HepG2 (cell line): ENCODE measurements at regions not wholly inside any gene's neighbourhood (a gene's known extent, or its start where the extent isn't known, plus 50 kb on each side); places are given as distances from the start of the nearest gene placed in this dataset.

Experiments
- ATAC-seq: fragments of 200-7000 bp; cut with Tn5 transposase; 3 replicates; pipeline ENCODE4 v1.9.1; 2020; ENCODE audit warnings: mild to moderate bottlenecking, moderate library complexity
- BruUV-seq: library from RNA; stranded (reverse); fragments of 400-500 nt; replicated peaks from 2 replicates; lab custom pipeline; 2021; lab: Mats Ljungman, UMichigan
- CTCF ChIA-PET: fragments of 300-600 bp; formaldehyde crosslinking; extraction: SDS; loops from one replicate; lab custom pipeline; 2021; ENCODE audit warnings: low total read pairs, inconsistent platforms, low intra/inter-chr PET ratio; lab: Yijun Ruan, JAX
- POLR2A ChIA-PET: fragments of 350-600 bp; sonication (Branson Sonifier 250); formaldehyde crosslinking; loops from one replicate; lab custom pipeline; 2020; ENCODE audit warnings: antibody characterized with exemption, inconsistent platforms; lab: Yijun Ruan, JAX
- DNase-seq: peaks from one replicate; pipeline ENCODE4 v3.0.0-alpha.2; 2015; ENCODE audit warnings: low spot score
- FAIRE-seq: peaks from 3 replicates; lab custom pipeline; 2011; peaks lifted over from hg19 to GRCh38; lab: Jason Lieb, UNC
- H2AFZ ChIP-seq: one replicate; pipeline ENCODE4 v1.6.1; 2011; ENCODE audit warnings: low read length, inconsistent platforms
- H3K27ac ChIP-seq: fragments of 300-600 bp; 3 replicates; pipeline ENCODE4 v1.8.0; 2011; ENCODE audit warnings: mixed run types, mild to moderate bottlenecking, mixed read lengths, low read length, inconsistent platforms; ENCODE audit not compliant: insufficient read depth; ENCODE audit errors: extremely low read length
- H3K27me3 ChIP-seq, 2 experiments: fragments of 200-600 bp in 1 of 2; 2 replicates in 1 of 2; 3 replicates in 1 of 2; pipeline versions ENCODE4 v1.6.0 to v1.8.0; 2011; ENCODE audit warnings: low read length in 2 of 2, mild to moderate bottlenecking in 2 of 2, moderate library complexity in 2 of 2, inconsistent platforms in 1 of 2; ENCODE audit not compliant: insufficient read depth in 2 of 2, control insufficient read depth in 1 of 2
- H3K36me3 ChIP-seq, 2 experiments: fragments of 200-600 bp in 1 of 2; replicated peaks in 1 of 2; 2 replicates in 1 of 2; 3 replicates in 1 of 2; pipeline versions ENCODE4 v1.5.1 to v1.8.0; 2011; ENCODE audit warnings: low read length in 2 of 2, inconsistent platforms in 1 of 2; ENCODE audit not compliant: insufficient read depth in 2 of 2, control insufficient read depth in 1 of 2
- H3K4me1 ChIP-seq: 2 replicates; pipeline ENCODE4 v1.5.1; 2012; ENCODE audit warnings: low read length, inconsistent platforms; ENCODE audit not compliant: insufficient read depth
- H3K4me2 ChIP-seq: 2 replicates; pipeline ENCODE4 v1.6.0; 2011; ENCODE audit warnings: low read depth, low read length, inconsistent platforms
- H3K4me3 ChIP-seq, 3 experiments: fragments of 200-600 bp in 1 of 3; sonication (generic), shearing (Covaris generic) in 1 of 3; replicated peaks in 1 of 3; 2 replicates each; pipeline ENCODE4 v1.5.1; 2011 to 2016; ENCODE audit warnings: low read length in 3 of 3, inconsistent platforms in 2 of 3, low read depth in 2 of 3, mild to moderate bottlenecking in 2 of 3, control low read depth in 1 of 3, mixed read lengths in 1 of 3; ENCODE audit not compliant: insufficient read depth in 1 of 3
- H3K79me2 ChIP-seq: one replicate; pipeline ENCODE4 v1.6.1; 2011; ENCODE audit warnings: low read length, inconsistent platforms; ENCODE audit not compliant: insufficient read depth
- H3K9ac ChIP-seq: 2 replicates; pipeline ENCODE4 v1.6.0; 2011; ENCODE audit warnings: mild to moderate bottlenecking, low read depth, low read length, inconsistent platforms; ENCODE audit not compliant: insufficient read depth
- H3K9me3 ChIP-seq: 2 replicates; pipeline ENCODE4 v1.5.1; 2012; ENCODE audit warnings: mild to moderate bottlenecking, low read length
- H4K20me1 ChIP-seq: 2 replicates; pipeline ENCODE4 v1.6.0; 2011; ENCODE audit warnings: inconsistent platforms, mild to moderate bottlenecking, low read length, moderate library complexity; ENCODE audit not compliant: insufficient read depth
- DPF2 ChIP-seq: sonication (generic); formaldehyde crosslinking; IDR thresholded peaks from 2 replicates; pipeline ENCODE4 v1.4.0; 2020; ENCODE audit warnings: mild to moderate bottlenecking, low read depth, missing genetic modification reagents, borderline replicate concordance
- NR2F1 ChIP-seq, 2 experiments: fragments of 450-650 bp in 1 of 2; formaldehyde crosslinking in 1 of 2; IDR thresholded peaks; 2 replicates each; pipeline versions ENCODE4 v1.5.0 to v1.6.1; 2016 to 2020; ENCODE audit warnings: mild to moderate bottlenecking in 1 of 2, missing compliant biosample characterization in 1 of 2, missing genetic modification reagents in 1 of 2, moderate library complexity in 1 of 2
- PAF1 ChIP-seq: IDR thresholded peaks from 2 replicates; pipeline ENCODE4 v1.6.1; 2016; ENCODE audit warnings: missing genetic modification reagents, missing compliant biosample characterization
- PRPF4 ChIP-seq: fragments of 200-400 bp; formaldehyde crosslinking; IDR thresholded peaks from 2 replicates; pipeline ENCODE4 v1.6.1; 2016; ENCODE audit warnings: low read length, low read depth; ENCODE audit not compliant: poor library complexity, severe bottlenecking
- RFXANK ChIP-seq: IDR thresholded peaks from 2 replicates; pipeline ENCODE4 v1.6.1; 2016
- STAG1 ChIP-seq: sonication (generic); formaldehyde crosslinking; IDR thresholded peaks from 2 replicates; pipeline ENCODE4 v1.4.0; 2020; ENCODE audit warnings: missing genetic modification reagents
- TBL1XR1 ChIP-seq: fragments of 150-350 bp; IDR thresholded peaks from 2 replicates; pipeline ENCODE4 v1.6.1; 2014; ENCODE audit warnings: borderline replicate concordance, low read length; ENCODE audit not compliant: partially characterized antibody
- TCF7L2 ChIP-seq: IDR thresholded peaks from 2 replicates; pipeline ENCODE4 v1.6.1; 2011; ENCODE audit warnings: mild to moderate bottlenecking, low read depth, low read length, moderate library complexity
- ZBTB7A ChIP-seq: sonication (generic); formaldehyde crosslinking; IDR thresholded peaks from 2 replicates; pipeline ENCODE4 v1.8.0; 2022; ENCODE audit warnings: mild to moderate bottlenecking, missing genetic modification reagents
- ZMYM2 ChIP-seq: sonication (generic); formaldehyde crosslinking; IDR thresholded peaks from 2 replicates; pipeline ENCODE4 v1.8.0; 2022; ENCODE audit warnings: mild to moderate bottlenecking, missing genetic modification reagents
- ZNF230 ChIP-seq: sonication (generic); formaldehyde crosslinking; IDR thresholded peaks from 2 replicates; pipeline ENCODE4 v1.4.0; 2020; ENCODE audit warnings: mild to moderate bottlenecking, missing genetic modification reagents
- ZNF773 ChIP-seq: sonication (generic); formaldehyde crosslinking; IDR thresholded peaks from 2 replicates; pipeline ENCODE4 v1.4.0; 2020; ENCODE audit warnings: missing genetic modification reagents, borderline replicate concordance
- WGBS: methylation state at CpG from one replicate; pipeline ENCODE4 v1.1.6; 2017; ENCODE audit warnings: low lambda C conversion rate; 5-methylcytosine and 5-hydroxymethylcytosine counted together
- in situ Hi-C: cut with HindIII; loops from 2 replicates; pipeline ENCODE4 v1.10.0; 2017; ENCODE audit warnings: low pct_unique_long_range_greater_than_20kb; ENCODE audit not compliant: extremely low pct_ligation_motif_present
- intact Hi-C: fragments of 100-400 bp; cut with micrococcal nuclease; formaldehyde crosslinking; loops from one replicate; pipeline ENCODE4 v1.10.0; 2022; ENCODE audit not compliant: unreplicated experiment
- TF ChIP-seq, protein P1 (sequence below): sonication (generic); formaldehyde crosslinking; conservative IDR thresholded peaks from 2 replicates; pipeline ENCODE4 v1.4.0; 2020; ENCODE audit warnings: missing genetic modification reagents
- TF ChIP-seq, protein P2 (sequence below): sonication (generic); formaldehyde crosslinking; conservative IDR thresholded peaks from 2 replicates; pipeline ENCODE4 v1.8.0; 2022; ENCODE audit warnings: low read depth, missing genetic modification reagents
- TF ChIP-seq, protein P3 (sequence below): sonication (generic); formaldehyde crosslinking; IDR thresholded peaks from 2 replicates; pipeline ENCODE4 v1.8.1; 2023; ENCODE audit warnings: missing genetic modification reagents, mild to moderate bottlenecking, borderline replicate concordance
- TF ChIP-seq, protein P4 (sequence below): sonication (generic); formaldehyde crosslinking; conservative IDR thresholded peaks from 2 replicates; pipeline ENCODE4 v1.4.0; 2020; ENCODE audit warnings: missing genetic modification reagents
- TF ChIP-seq, protein P5 (sequence below): IDR thresholded peaks from 2 replicates; pipeline ENCODE4 v1.6.1; 2016; ENCODE audit warnings: low read depth, control low read depth

DNA sequence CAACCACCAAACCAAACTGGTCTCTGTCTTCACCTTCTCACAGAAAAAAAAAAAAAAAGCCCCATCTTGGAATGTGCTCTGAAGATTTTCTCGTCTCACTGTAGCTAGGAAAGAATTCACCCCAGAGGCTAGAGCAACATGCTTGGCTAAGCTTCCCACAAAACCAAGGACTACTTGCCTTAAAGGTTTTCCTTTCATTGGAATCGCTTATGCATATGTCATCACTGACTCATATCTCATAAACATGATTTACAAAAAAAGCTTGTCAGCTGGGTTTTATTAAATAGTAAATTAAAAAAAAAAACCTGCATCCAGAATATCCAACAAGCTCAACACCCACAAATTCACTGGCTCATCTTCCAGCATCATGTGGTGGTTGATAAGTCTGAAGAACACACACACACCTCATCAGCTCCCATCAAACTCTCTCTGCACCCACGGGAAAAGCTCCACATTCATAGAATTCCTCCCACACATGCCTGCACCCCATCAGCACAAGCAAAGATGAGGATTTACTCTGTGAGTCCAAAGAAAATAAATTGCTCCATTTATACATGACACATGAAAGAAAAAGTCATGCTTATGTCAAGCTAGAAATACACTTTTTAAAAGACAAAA lies 182.0 kb upstream of the TRIB2 start:
- Histone ChIP-seq H3K4me2 (no peak overlapping the region), H2AFZ (no peak overlapping the region), H3K79me2 (no peaks in the 10 kb centered on the region), H3K36me3 (no peaks in the 10 kb centered on the region), H3K27me3 (no peaks in the 10 kb centered on the region), H3K9ac (no peak overlapping the region), H3K4me1 (peaks cover 5% of the 10 kb centered on the region; the same call in 1 of the 2 replicates), H3K4me3 (no peak overlapping the region), H4K20me1 (no peaks in the 10 kb centered on the region), H3K27ac (no peak overlapping the region), H3K9me3 (no peaks in the 10 kb centered on the region)
- BruUV-seq = no TSS peak
- ChIA-PET POLR2A (no interaction called here), CTCF (no interaction called here)
- no peak for ATAC-seq
- no peak for FAIRE-seq
- no peak for DNase-seq
- TF ChIP-seq, protein P1, sequence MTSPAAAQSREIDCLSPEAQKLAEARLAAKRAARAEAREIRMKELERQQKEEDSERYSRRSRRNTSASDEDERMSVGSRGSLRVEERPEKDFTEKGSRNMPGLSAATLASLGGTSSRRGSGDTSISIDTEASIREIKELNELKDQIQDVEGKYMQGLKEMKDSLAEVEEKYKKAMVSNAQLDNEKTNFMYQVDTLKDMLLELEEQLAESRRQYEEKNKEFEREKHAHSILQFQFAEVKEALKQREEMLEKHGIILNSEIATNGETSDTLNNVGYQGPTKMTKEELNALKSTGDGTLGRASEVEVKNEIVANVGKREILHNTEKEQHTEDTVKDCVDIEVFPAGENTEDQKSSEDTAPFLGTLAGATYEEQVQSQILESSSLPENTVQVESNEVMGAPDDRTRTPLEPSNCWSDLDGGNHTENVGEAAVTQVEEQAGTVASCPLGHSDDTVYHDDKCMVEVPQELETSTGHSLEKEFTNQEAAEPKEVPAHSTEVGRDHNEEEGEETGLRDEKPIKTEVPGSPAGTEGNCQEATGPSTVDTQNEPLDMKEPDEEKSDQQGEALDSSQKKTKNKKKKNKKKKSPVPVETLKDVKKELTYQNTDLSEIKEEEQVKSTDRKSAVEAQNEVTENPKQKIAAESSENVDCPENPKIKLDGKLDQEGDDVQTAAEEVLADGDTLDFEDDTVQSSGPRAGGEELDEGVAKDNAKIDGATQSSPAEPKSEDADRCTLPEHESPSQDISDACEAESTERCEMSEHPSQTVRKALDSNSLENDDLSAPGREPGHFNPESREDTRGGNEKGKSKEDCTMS = no peak
- no peak for TF ChIP-seq TBL1XR1
- no peak for TF ChIP-seq NR2F1 (CRISPR knock-in tag; IDR thresholded peaks at IDR 0.05)
- no peak for TF ChIP-seq PRPF4
- no peak for TF ChIP-seq ZBTB7A (CRISPR knock-in tag)
- TF ChIP-seq, protein P2, sequence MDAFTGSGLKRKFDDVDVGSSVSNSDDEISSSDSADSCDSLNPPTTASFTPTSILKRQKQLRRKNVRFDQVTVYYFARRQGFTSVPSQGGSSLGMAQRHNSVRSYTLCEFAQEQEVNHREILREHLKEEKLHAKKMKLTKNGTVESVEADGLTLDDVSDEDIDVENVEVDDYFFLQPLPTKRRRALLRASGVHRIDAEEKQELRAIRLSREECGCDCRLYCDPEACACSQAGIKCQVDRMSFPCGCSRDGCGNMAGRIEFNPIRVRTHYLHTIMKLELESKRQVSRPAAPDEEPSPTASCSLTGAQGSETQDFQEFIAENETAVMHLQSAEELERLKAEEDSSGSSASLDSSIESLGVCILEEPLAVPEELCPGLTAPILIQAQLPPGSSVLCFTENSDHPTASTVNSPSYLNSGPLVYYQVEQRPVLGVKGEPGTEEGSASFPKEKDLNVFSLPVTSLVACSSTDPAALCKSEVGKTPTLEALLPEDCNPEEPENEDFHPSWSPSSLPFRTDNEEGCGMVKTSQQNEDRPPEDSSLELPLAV (CRISPR knock-in tag) = no peak
- TF ChIP-seq TCF7L2 = no peak
- TF ChIP-seq, protein P3, sequence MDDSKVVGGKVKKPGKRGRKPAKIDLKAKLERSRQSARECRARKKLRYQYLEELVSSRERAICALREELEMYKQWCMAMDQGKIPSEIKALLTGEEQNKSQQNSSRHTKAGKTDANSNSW (CRISPR knock-in tag) = no peak
- no peak for TF ChIP-seq ZNF773 (CRISPR knock-in tag)
- TF ChIP-seq ZNF230 (CRISPR knock-in tag) = no peak
- TF ChIP-seq PAF1 (CRISPR knock-in tag) = no peak
- no peak for TF ChIP-seq DPF2 (CRISPR knock-in tag)
- no peak for TF ChIP-seq ZMYM2 (CRISPR knock-in tag)
- TF ChIP-seq, protein P4, sequence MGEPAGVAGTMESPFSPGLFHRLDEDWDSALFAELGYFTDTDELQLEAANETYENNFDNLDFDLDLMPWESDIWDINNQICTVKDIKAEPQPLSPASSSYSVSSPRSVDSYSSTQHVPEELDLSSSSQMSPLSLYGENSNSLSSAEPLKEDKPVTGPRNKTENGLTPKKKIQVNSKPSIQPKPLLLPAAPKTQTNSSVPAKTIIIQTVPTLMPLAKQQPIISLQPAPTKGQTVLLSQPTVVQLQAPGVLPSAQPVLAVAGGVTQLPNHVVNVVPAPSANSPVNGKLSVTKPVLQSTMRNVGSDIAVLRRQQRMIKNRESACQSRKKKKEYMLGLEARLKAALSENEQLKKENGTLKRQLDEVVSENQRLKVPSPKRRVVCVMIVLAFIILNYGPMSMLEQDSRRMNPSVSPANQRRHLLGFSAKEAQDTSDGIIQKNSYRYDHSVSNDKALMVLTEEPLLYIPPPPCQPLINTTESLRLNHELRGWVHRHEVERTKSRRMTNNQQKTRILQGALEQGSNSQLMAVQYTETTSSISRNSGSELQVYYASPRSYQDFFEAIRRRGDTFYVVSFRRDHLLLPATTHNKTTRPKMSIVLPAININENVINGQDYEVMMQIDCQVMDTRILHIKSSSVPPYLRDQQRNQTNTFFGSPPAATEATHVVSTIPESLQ (CRISPR knock-in tag) = no peak
- TF ChIP-seq STAG1 (CRISPR knock-in tag) = no peak
- TF ChIP-seq, protein P5, sequence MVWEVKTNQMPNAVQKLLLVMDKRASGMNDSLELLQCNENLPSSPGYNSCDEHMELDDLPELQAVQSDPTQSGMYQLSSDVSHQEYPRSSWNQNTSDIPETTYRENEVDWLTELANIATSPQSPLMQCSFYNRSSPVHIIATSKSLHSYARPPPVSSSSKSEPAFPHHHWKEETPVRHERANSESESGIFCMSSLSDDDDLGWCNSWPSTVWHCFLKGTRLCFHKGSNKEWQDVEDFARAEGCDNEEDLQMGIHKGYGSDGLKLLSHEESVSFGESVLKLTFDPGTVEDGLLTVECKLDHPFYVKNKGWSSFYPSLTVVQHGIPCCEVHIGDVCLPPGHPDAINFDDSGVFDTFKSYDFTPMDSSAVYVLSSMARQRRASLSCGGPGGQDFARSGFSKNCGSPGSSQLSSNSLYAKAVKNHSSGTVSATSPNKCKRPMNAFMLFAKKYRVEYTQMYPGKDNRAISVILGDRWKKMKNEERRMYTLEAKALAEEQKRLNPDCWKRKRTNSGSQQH (CRISPR knock-in tag) = no peak
- no peak for TF ChIP-seq RFXANK (CRISPR knock-in tag)
- intact Hi-C loops (no loop called here), in situ Hi-C loops (no loop called here)
- WGBS = 5% methylated on average over 3 of the region's 3 CpGs
